NCI-H2029 (cell line): ENCODE measurements at regions not wholly inside any gene's neighbourhood (a gene's known extent, or its start where the extent isn't known, plus 50 kb on each side); places are given as distances from the start of the nearest gene placed in this dataset.

Experiments
- DNase-seq: peaks from one replicate; lab custom pipeline; 2025; lab: John Stamatoyannopoulos, UW

GRCh38 chr2:21253311-21254027 is 129.7 kb downstream of the TDRD15 start:
- DNase-seq = no peak

- no peak for DNase-seq
These were observed 130.6 kb downstream of the TDRD15 start for GRCh38 chr2:21254170-21254965.

- peak; percentile 80 for DNase-seq
These were observed 132.2 kb downstream of the TDRD15 start for GRCh38 chr2:21256006-21256405.

- no peak for DNase-seq
These were observed 133.9 kb downstream of the TDRD15 start for GRCh38 chr2:21257621-21258020.

GRCh38 chr2:21258082-21258481 is 134.3 kb downstream of the TDRD15 start:
- no peak for DNase-seq

GRCh38 chr2:21260311-21260710 is 136.5 kb downstream of the TDRD15 start:
- DNase-seq = no peak

GRCh38 chr2:21261591-21261990 is 137.8 kb downstream of the TDRD15 start:
- DNase-seq = no peak

GRCh38 chr2:21262426-21262940 is 138.7 kb downstream of the TDRD15 start:
- DNase-seq = no peak

GRCh38 chr2:21263622-21264021 is 139.9 kb downstream of the TDRD15 start:
- no peak for DNase-seq

- no peak for DNase-seq
These were observed 142.0 kb downstream of the TDRD15 start for GRCh38 chr2:21265752-21266151.

GRCh38 chr2:21267232-21267835 is 143.6 kb downstream of the TDRD15 start:
- no peak for DNase-seq

GRCh38 chr2:21268197-21268877 is 144.6 kb downstream of the TDRD15 start:
- DNase-seq = no peak

- DNase-seq = no peak
These were observed 145.1 kb downstream of the TDRD15 start for GRCh38 chr2:21268878-21269224.

- DNase-seq = no peak
These were observed 145.6 kb downstream of the TDRD15 start for GRCh38 chr2:21269382-21269781.

GRCh38 chr2:21270083-21270491 is 146.3 kb downstream of the TDRD15 start:
- no peak for DNase-seq

- no peak for DNase-seq
These were observed 146.9 kb downstream of the TDRD15 start for GRCh38 chr2:21270708-21271122.

- no peak for DNase-seq
These were observed 152.4 kb downstream of the TDRD15 start for GRCh38 chr2:21276163-21276562.

GRCh38 chr2:21277068-21278056 is 153.6 kb downstream of the TDRD15 start:
- DNase-seq = no peak

GRCh38 chr2:21279525-21279924 is 155.8 kb downstream of the TDRD15 start:
- no peak for DNase-seq

GRCh38 chr2:21280793-21281192 is 157.0 kb downstream of the TDRD15 start:
- DNase-seq = no peak

- DNase-seq = no peak
These were observed 157.6 kb downstream of the TDRD15 start for GRCh38 chr2:21281384-21281783.
